ENCODE measurements at regions not wholly inside any gene's neighbourhood (a gene's known extent, or its start where the extent isn't known, plus 50 kb on each side); places are given as distances from the start of the nearest gene placed in this dataset.

- Histone ChIP-seq H3K9me3 (ENCODE audit: low read length) (peaks cover 14% of the 10 kb centered on the region), H3K4me3 (replicated peaks in 1 of 3; ENCODE audit: insufficient read depth in 1 of 3, low read depth in 2 of 3, low read length in 3 of 3) (no peak overlapping the region), H2AFZ (ENCODE audit: low read length) (no peak overlapping the region), H3K4me1 (ENCODE audit: insufficient read depth, low read length) (no peaks in the 10 kb centered on the region), H3K4me2 (ENCODE audit: low read depth, low read length) (no peak overlapping the region), H3K9ac (ENCODE audit: insufficient read depth, low read depth, low read length) (no peak overlapping the region), H3K36me3 (replicated peaks in 1 of 2; ENCODE audit: control insufficient read depth in 1 of 2, insufficient read depth in 2 of 2, low read length in 2 of 2) (no peaks in the 10 kb centered on the region), H3K27me3 (ENCODE audit: control insufficient read depth in 1 of 2, insufficient read depth in 2 of 2, low read length in 2 of 2) (no peaks in the 10 kb centered on the region), H3K79me2 (ENCODE audit: insufficient read depth, low read length) (no peaks in the 10 kb centered on the region), H3K27ac (ENCODE audit: extremely low read length, insufficient read depth, low read length) (no peak overlapping the region), H4K20me1 (ENCODE audit: insufficient read depth, low read length) (no peaks in the 10 kb centered on the region)
- ChIA-PET POLR2A (no interaction called here), CTCF (ENCODE audit: low intra/inter-chr PET ratio, low total read pairs) (no interaction called here)
- intact Hi-C loops (cut with micrococcal nuclease; ENCODE audit: unreplicated experiment) (no loop called here), in situ Hi-C loops (cut with HindIII; ENCODE audit: extremely low pct_ligation_motif_present, low pct_unique_long_range_greater_than_20kb) (no loop called here)
- 3% methylated on average over 2 of the region's 2 CpGs for whole genome bisulfite sequencing (ENCODE audit: low lambda C conversion rate)
- FAIRE-seq (no peak), DNase-seq (ENCODE audit: low spot score) (no peak), ATAC-seq (no peak)
- no TSS peak for BruUV-seq (replicated peaks)
- TF ChIP-seq MEIS1 (CRISPR knock-in tag; IDR thresholded peaks at IDR 0.05; ENCODE audit: borderline replicate concordance) (no peak), ERF (CRISPR knock-in tag; IDR thresholded peaks at IDR 0.05) (no peak)
Measured at GRCh38 chr14:44720707-44721106, 213.6 kb upstream of the FSCB start.

- DNase-seq (ENCODE audit: low spot score) (no peak), FAIRE-seq (no peak), ATAC-seq (no peak)
- Histone ChIP-seq H3K4me2 (ENCODE audit: low read depth, low read length) (no peak overlapping the region), H3K27me3 (ENCODE audit: control insufficient read depth in 1 of 2, insufficient read depth in 2 of 2, low read length in 2 of 2) (no peaks in the 10 kb centered on the region), H3K79me2 (ENCODE audit: insufficient read depth, low read length) (no peaks in the 10 kb centered on the region), H3K9me3 (ENCODE audit: low read length) (no peaks in the 10 kb centered on the region), H2AFZ (ENCODE audit: low read length) (no peak overlapping the region), H3K4me1 (ENCODE audit: insufficient read depth, low read length) (no peaks in the 10 kb centered on the region), H3K4me3 (replicated peaks in 1 of 3; ENCODE audit: insufficient read depth in 1 of 3, low read depth in 2 of 3, low read length in 3 of 3) (no peak overlapping the region), H3K9ac (ENCODE audit: insufficient read depth, low read depth, low read length) (no peak overlapping the region), H3K36me3 (replicated peaks in 1 of 2; ENCODE audit: control insufficient read depth in 1 of 2, insufficient read depth in 2 of 2, low read length in 2 of 2) (no peaks in the 10 kb centered on the region), H3K27ac (ENCODE audit: extremely low read length, insufficient read depth, low read length) (no peak overlapping the region), H4K20me1 (ENCODE audit: insufficient read depth, low read length) (no peaks in the 10 kb centered on the region)
- 7% methylated on average over 9 of the region's 9 CpGs for WGBS (ENCODE audit: low lambda C conversion rate)
- BruUV-seq (replicated peaks): no TSS peak
- CTCF ChIA-PET (ENCODE audit: low intra/inter-chr PET ratio, low total read pairs): no interaction called here
- intact Hi-C loops (cut with micrococcal nuclease; ENCODE audit: unreplicated experiment) (no loop called here), in situ Hi-C loops (cut with HindIII; ENCODE audit: extremely low pct_ligation_motif_present, low pct_unique_long_range_greater_than_20kb) (no loop called here)
- POLR2A ChIA-PET: no interaction called here
- TF ChIP-seq AFF4 (CRISPR knock-in tag; IDR thresholded peaks at IDR 0.05) (no peak), ZNF468 (CRISPR knock-in tag; IDR thresholded peaks at IDR 0.05) (no peak), ZSCAN31 (CRISPR knock-in tag; IDR thresholded peaks at IDR 0.05; ENCODE audit: low read depth) (no peak), ZNF180 (CRISPR knock-in tag; IDR thresholded peaks at IDR 0.05; ENCODE audit: borderline replicate concordance, low read depth) (no peak)
- TF ChIP-seq, protein P1, sequence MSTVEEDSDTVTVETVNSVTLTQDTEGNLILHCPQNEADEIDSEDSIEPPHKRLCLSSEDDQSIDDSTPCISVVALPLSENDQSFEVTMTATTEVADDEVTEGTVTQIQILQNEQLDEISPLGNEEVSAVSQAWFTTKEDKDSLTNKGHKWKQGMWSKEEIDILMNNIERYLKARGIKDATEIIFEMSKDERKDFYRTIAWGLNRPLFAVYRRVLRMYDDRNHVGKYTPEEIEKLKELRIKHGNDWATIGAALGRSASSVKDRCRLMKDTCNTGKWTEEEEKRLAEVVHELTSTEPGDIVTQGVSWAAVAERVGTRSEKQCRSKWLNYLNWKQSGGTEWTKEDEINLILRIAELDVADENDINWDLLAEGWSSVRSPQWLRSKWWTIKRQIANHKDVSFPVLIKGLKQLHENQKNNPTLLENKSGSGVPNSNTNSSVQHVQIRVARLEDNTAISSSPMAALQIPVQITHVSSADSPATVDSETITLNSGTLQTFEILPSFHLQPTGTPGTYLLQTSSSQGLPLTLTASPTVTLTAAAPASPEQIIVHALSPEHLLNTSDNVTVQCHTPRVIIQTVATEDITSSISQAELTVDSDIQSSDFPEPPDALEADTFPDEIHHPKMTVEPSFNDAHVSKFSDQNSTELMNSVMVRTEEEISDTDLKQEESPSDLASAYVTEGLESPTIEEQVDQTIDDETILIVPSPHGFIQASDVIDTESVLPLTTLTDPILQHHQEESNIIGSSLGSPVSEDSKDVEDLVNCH (CRISPR knock-in tag; IDR thresholded peaks at IDR 0.05): no peak
- TF ChIP-seq, protein P2, sequence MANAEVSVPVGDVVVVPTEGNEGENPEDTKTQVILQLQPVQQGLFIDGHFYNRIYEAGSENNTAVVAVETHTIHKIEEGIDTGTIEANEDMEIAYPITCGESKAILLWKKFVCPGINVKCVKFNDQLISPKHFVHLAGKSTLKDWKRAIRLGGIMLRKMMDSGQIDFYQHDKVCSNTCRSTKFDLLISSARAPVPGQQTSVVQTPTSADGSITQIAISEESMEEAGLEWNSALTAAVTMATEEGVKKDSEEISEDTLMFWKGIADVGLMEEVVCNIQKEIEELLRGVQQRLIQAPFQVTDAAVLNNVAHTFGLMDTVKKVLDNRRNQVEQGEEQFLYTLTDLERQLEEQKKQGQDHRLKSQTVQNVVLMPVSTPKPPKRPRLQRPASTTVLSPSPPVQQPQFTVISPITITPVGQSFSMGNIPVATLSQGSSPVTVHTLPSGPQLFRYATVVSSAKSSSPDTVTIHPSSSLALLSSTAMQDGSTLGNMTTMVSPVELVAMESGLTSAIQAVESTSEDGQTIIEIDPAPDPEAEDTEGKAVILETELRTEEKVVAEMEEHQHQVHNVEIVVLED (CRISPR knock-in tag; IDR thresholded peaks at IDR 0.05; ENCODE audit: borderline replicate concordance): no peak
Measured at GRCh38 chr14:44712024-44712815, 205.1 kb upstream of the FSCB start.

Measured in HepG2 (cell line).